ENCODE measurements at regions not wholly inside any gene's neighbourhood (a gene's known extent, or its start where the extent isn't known, plus 50 kb on each side); places are given as distances from the start of the nearest gene placed in this dataset.

- Histone ChIP-seq H3K4me3 (IDR thresholded peaks at IDR 0.05; ENCODE audit: insufficient read depth, low read depth, low read length) (no peak overlapping the region), H2AFZ (ENCODE audit: low read depth) (peak overlapping the region; percentile 54; the same call in 1 of the 2 replicates), H3K27me3 (ENCODE audit: insufficient read depth, low read depth) (no peaks in the 10 kb centered on the region), H3K36me3 (ENCODE audit: insufficient read depth) (no peaks in the 10 kb centered on the region), H3K4me2 (peak overlapping the region; percentile 95), H4K20me1 (ENCODE audit: insufficient read depth) (no peaks in the 10 kb centered on the region), H3K9ac (peak overlapping the region; percentile 35; the same call in 1 of the 2 replicates), H3K4me1 (ENCODE audit: low read depth, poor library complexity, severe bottlenecking) (peaks cover 60% of the 10 kb centered on the region), H3K79me2 (ENCODE audit: insufficient read depth, low read depth) (no peaks in the 10 kb centered on the region), H3K27ac (peak overlapping the region; percentile 80)
- TF ChIP-seq CTCF (conservative IDR thresholded peaks at IDR 0.05; ENCODE audit: low read depth, low read length) = no peak
Measured at GRCh38 chr10:84607523-84607922, 279.1 kb downstream of the CCSER2 start.

DNA sequence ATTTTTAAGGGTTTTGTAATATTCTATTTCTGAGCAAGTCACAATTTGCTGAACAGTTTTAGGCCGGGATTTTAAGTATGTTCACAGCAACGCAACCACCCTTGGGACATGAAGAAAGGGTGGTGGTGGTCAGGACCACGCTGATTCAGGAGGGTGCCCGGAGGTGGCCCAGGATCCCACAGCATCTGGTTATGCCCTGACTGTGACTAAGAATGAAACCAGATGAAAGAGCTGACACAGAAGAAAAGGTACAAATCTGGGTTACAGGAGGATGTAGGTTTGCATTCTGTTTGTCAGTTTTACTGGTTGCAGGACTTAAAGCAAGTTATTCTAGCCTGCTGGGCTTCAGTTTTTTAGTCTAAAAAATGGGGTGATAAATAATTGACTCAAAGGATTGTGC is 279.7 kb downstream of the CCSER2 start:
- Histone ChIP-seq H3K4me2 (peak overlapping the region; percentile 95), H4K20me1 (ENCODE audit: insufficient read depth) (no peaks in the 10 kb centered on the region), H3K27me3 (ENCODE audit: insufficient read depth, low read depth) (no peaks in the 10 kb centered on the region), H3K4me3 (IDR thresholded peaks at IDR 0.05; ENCODE audit: insufficient read depth, low read depth, low read length) (no peak overlapping the region), H3K36me3 (ENCODE audit: insufficient read depth) (no peaks in the 10 kb centered on the region), H2AFZ (ENCODE audit: low read depth) (peak overlapping the region; percentile 54; the same call in 1 of the 2 replicates), H3K27ac (peak overlapping the region; percentile 80), H3K4me1 (ENCODE audit: low read depth, poor library complexity, severe bottlenecking) (peaks cover 60% of the 10 kb centered on the region), H3K79me2 (ENCODE audit: insufficient read depth, low read depth) (no peaks in the 10 kb centered on the region), H3K9ac (peak overlapping the region; percentile 35; the same call in 1 of the 2 replicates)
- no peak for TF ChIP-seq CTCF (conservative IDR thresholded peaks at IDR 0.05; ENCODE audit: low read depth, low read length)

- Histone ChIP-seq H3K36me3 (ENCODE audit: insufficient read depth) (no peaks in the 10 kb centered on the region), H3K4me3 (IDR thresholded peaks at IDR 0.05; ENCODE audit: insufficient read depth, low read depth, low read length) (no peak overlapping the region), H3K4me1 (ENCODE audit: low read depth, poor library complexity, severe bottlenecking) (peaks cover 25% of the 10 kb centered on the region), H3K4me2 (peak overlapping the region; percentile 4; the same call in 1 of the 2 replicates), H3K79me2 (ENCODE audit: insufficient read depth, low read depth) (no peaks in the 10 kb centered on the region), H4K20me1 (ENCODE audit: insufficient read depth) (no peaks in the 10 kb centered on the region), H3K27me3 (ENCODE audit: insufficient read depth, low read depth) (no peaks in the 10 kb centered on the region), H3K9ac (peak overlapping the region; percentile 3; the same call in 1 of the 2 replicates), H3K27ac (peak overlapping the region; percentile 11; the same call in 1 of the 2 replicates), H2AFZ (ENCODE audit: low read depth) (peak overlapping the region; percentile 62; the same call in 1 of the 2 replicates)
- TF ChIP-seq CTCF (conservative IDR thresholded peaks at IDR 0.05; ENCODE audit: low read depth, low read length) = peak; percentile 80
Measured at GRCh38 chr10:84613336-84614021, 285.1 kb downstream of the CCSER2 start.

DNA sequence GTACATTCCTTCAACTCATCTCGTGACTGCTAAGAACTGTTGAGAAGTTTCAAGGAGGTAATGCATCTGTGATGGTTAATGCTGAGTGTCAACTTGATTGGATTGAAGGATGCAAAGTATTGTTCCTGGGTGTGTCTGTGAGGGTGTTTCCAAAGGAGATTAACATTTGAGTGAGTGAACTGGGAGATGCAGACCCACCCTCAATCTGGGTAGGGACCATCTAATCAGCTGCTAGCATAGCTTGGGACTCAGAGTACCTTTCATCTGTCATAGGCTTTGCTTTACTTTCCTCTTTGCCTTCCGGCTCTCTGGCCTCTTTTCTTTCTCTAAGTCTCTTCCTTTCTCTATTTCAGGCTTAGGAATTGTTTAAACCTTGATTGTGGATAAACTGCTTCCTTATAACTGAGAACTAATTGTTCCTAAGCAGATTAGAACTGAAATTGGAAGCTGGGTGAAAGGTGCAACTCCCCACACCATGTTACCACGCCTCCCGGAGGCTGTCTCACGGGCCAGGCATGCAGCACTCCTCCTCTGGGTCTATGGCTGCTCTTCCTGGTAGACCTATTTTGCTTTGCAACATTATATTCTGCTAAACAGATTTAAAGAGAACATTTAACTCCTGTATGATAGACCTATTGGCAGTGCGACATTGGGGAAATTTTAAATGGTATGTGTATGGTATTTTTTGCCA is 298.2 kb downstream of the CCSER2 start:
- Histone ChIP-seq H3K4me1 (ENCODE audit: low read depth, poor library complexity, severe bottlenecking) (no peaks in the 10 kb centered on the region), H3K9ac (no peak overlapping the region), H4K20me1 (ENCODE audit: insufficient read depth) (no peaks in the 10 kb centered on the region), H3K27me3 (ENCODE audit: insufficient read depth, low read depth) (no peaks in the 10 kb centered on the region), H3K4me2 (no peak overlapping the region), H3K79me2 (ENCODE audit: insufficient read depth, low read depth) (no peaks in the 10 kb centered on the region), H3K27ac (no peak overlapping the region), H3K36me3 (ENCODE audit: insufficient read depth) (no peaks in the 10 kb centered on the region), H3K4me3 (IDR thresholded peaks at IDR 0.05; ENCODE audit: insufficient read depth, low read depth, low read length) (no peak overlapping the region), H2AFZ (ENCODE audit: low read depth) (no peak overlapping the region)
- TF ChIP-seq CTCF (conservative IDR thresholded peaks at IDR 0.05; ENCODE audit: low read depth, low read length) = no peak

Data from KMS-11 (cell line).